BJ (cell line): ENCODE measurements at regions not wholly inside any gene's neighbourhood (a gene's known extent, or its start where the extent isn't known, plus 50 kb on each side); places are given as distances from the start of the nearest gene placed in this dataset.
"Not testable (repeated sequence)": the region's sequence is repeated elsewhere in the genome, so short reads cannot be mapped to it uniquely, and the experiment has no call there.

ENCODE experiments used
- CTCF ChIA-PET: fragments of 350-600 bp; formaldehyde crosslinking; extraction: SDS; loops from one replicate; lab custom pipeline; 2021; ENCODE audit warnings: antibody characterized with exemption, inconsistent platforms; lab: Yijun Ruan, JAX
- POLR2A ChIA-PET: fragments of 300-600 bp; sonication (Branson Sonifier 250); formaldehyde crosslinking; extraction: SDS; loops from one replicate; lab custom pipeline; 2021; ENCODE audit warnings: antibody characterized with exemption; lab: Charles Lee
- DNase-seq: peaks from one replicate; pipeline ENCODE4 v3.0.0-alpha.2; 2011; ENCODE audit warnings: low read depth
- H3K27me3 ChIP-seq: 2 replicates; pipeline ENCODE4 v1.6.0; 2011; ENCODE audit warnings: low read length; ENCODE audit not compliant: control insufficient read depth, insufficient read depth
- H3K36me3 ChIP-seq: 2 replicates; pipeline ENCODE4 v1.5.1; 2011; ENCODE audit warnings: low read length; ENCODE audit not compliant: control insufficient read depth, insufficient read depth
- H3K4me3 ChIP-seq: 2 replicates; pipeline ENCODE4 v1.5.1; 2011; ENCODE audit warnings: low read depth, mild to moderate bottlenecking, control low read depth, low read length
- TF ChIP-seq, protein P1 (sequence below): IDR thresholded peaks from 2 replicates; pipeline ENCODE4 v1.5.1; 2011; ENCODE audit warnings: low read depth, mild to moderate bottlenecking, control low read depth, inconsistent platforms, low read length, moderate library complexity; ENCODE audit not compliant: insufficient read depth

DNA sequence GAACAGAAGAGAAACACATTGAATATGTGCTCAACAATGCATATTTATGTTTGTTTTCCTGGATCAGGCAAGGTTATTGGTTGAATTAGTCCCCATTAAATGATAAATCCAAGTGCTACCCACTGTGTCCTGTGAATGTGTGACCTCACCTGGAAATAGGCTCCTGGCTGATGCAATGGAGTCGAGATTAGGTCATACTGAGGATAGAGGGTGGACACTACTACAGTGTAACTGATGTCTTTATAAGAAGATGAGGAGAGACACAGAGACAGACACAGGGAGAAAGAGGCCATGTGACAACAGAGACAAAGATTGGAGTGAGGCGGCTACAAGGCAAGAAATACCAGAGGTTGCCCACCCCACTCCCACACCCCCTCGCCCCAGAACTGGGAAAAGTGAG is 559.3 kb downstream of the C6orf118 start:
- no peak overlapping the region for H3K4me3 ChIP-seq
- H3K36me3 ChIP-seq = no peaks in the 10 kb centered on the region
- DNase-seq = no peak
- ChIA-PET CTCF (no interaction called here), POLR2A (no interaction called here)
- H3K27me3 ChIP-seq = no peaks in the 10 kb centered on the region
- TF ChIP-seq, protein P1, sequence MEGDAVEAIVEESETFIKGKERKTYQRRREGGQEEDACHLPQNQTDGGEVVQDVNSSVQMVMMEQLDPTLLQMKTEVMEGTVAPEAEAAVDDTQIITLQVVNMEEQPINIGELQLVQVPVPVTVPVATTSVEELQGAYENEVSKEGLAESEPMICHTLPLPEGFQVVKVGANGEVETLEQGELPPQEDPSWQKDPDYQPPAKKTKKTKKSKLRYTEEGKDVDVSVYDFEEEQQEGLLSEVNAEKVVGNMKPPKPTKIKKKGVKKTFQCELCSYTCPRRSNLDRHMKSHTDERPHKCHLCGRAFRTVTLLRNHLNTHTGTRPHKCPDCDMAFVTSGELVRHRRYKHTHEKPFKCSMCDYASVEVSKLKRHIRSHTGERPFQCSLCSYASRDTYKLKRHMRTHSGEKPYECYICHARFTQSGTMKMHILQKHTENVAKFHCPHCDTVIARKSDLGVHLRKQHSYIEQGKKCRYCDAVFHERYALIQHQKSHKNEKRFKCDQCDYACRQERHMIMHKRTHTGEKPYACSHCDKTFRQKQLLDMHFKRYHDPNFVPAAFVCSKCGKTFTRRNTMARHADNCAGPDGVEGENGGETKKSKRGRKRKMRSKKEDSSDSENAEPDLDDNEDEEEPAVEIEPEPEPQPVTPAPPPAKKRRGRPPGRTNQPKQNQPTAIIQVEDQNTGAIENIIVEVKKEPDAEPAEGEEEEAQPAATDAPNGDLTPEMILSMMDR = no peak

DNA sequence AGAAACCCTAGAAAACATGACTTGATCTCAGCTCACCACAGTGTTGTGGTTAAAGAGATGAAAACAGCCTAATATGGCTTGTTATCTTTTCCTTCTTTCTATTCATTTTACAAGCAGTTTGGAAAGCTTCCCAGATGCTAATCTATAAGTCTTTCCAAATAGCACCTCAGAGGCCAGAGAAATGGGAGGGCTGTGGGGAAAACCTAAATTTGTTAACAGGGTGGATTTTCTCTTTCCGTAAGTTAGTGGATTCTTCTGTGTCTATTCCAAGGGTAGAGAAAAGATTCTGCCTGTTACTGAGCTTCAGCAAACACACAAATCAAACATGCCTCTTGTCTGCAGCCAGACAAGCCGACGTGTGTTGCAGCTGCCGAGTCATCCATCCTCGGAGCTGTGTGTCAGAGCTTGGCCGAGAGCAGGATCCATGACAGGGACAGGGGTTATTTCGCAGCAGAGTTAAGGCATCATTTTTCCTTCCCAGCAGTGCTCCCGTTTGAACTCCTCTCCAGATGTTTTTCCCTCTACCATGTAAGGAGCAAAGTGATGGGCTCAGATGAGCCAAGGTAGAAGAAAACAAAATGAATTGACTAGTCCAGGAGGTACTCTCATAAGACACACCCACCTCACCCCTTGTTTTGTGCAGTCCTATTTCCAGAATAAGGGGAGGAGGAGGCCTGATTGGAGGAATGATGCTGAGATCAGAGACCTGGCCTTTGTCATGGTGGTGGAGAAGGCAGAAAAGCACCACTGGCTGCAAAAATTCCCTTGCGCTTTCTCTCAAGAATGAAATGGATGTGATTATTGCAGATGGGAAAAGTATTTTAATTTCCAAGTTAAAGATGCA is 560.0 kb downstream of the C6orf118 start:
- no peaks in the 10 kb centered on the region for H3K36me3 ChIP-seq
- H3K4me3 ChIP-seq = no peak overlapping the region
- POLR2A ChIA-PET = no interaction called here
- TF ChIP-seq, protein P1 = no peak
- CTCF ChIA-PET = no interaction called here
- no peak for DNase-seq
- no peaks in the 10 kb centered on the region for H3K27me3 ChIP-seq

DNA sequence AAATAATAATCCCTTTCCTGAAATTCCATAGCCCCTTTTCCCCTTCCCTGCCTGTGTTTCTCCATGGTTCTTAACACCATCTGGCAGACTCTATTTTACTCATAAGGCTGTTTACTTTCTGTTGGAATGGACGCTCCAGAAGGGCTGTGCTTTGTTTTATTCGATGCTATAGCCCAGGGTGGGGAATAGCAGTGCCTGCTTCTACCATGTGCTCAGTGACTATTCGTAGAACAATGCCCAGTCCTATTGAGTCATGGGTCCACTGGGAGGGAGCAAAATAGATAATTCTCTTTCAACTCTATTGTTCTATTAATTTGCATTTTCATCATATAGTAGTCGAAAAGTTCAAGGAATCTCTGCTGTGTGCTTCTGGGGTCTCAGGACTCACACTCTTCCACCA is 565.1 kb downstream of the C6orf118 start:
- no peak for DNase-seq
- POLR2A ChIA-PET = no interaction called here
- TF ChIP-seq, protein P1 = no peak
- CTCF ChIA-PET = no interaction called here
- Histone ChIP-seq H3K27me3 (no peaks in the 10 kb centered on the region), H3K4me3 (no peak overlapping the region), H3K36me3 (no peaks in the 10 kb centered on the region)

DNA sequence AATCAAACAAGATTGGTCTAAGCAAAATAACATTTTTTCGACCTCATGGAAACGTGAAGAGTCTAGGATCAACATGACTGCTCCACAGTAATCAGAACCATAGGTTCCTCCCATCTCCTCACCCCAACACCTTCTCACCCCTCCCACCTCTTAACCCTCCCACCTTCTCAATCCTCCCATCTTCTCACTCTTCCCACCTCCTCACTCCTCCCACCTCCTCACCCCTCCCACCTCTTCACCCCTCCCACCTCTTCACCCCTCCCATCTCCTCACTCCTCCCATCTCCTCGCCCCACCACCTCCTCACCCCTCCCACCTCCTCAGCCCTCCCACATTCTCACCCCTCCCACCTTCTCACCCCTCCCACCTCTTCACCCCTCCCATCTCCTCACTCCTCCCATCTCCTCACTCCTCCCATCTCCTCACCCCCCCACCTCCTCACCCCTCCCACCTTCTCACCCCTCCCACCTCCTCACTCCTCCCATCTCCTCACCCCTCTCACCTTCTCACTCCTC is 567.4 kb downstream of the C6orf118 start:
- Histone ChIP-seq H3K36me3 (no peaks in the 10 kb centered on the region), H3K4me3 (no peak overlapping the region), H3K27me3 (no peaks in the 10 kb centered on the region)
- TF ChIP-seq, protein P1 = no peak
- ChIA-PET POLR2A (no interaction called here), CTCF (no interaction called here)
- no peak for DNase-seq

DNA sequence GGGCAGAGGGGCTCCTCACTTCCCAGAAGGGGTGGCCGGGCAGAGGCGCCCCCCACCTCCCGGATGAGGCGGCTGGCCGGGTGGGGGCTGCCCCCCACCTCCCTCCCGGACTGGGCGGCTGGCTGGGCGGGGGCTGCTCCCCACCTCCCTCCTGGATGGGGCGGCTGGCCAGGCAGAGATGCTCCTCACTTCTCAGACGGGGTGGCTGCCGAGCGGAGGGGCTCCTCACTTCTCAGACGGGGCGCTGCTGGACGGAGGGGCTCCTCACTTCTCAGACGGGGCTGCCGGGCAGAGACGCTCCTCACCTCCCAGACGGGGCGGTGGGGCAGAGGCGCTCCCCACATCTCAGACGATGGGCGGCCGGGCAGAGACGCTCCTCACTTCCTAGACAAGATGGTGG is 573.3 kb downstream of the C6orf118 start:
- H3K27me3 ChIP-seq, POLR2A ChIA-PET, H3K36me3 ChIP-seq, H3K4me3 ChIP-seq, CTCF ChIA-PET, DNase-seq: not testable (repeated sequence)
